Esophagus mucosa (tissue), 1 donor: ENCODE measurements at regions not wholly inside any gene's neighbourhood (a gene's known extent, or its start where the extent isn't known, plus 50 kb on each side); places are given as distances from the start of the nearest gene placed in this dataset.
"Not testable (repeated sequence)": the region's sequence is repeated elsewhere in the genome, so short reads cannot be mapped to it uniquely, and the experiment has no call there.

ENCODE experiments used
- ATAC-seq: fragments of 200-7000 bp; cut with Tn5 transposase; one replicate; pipeline ENCODE4 v1.9.1; 2020
- donor health status: DM: yes; HTN: yes; CAD: no.

DNA sequence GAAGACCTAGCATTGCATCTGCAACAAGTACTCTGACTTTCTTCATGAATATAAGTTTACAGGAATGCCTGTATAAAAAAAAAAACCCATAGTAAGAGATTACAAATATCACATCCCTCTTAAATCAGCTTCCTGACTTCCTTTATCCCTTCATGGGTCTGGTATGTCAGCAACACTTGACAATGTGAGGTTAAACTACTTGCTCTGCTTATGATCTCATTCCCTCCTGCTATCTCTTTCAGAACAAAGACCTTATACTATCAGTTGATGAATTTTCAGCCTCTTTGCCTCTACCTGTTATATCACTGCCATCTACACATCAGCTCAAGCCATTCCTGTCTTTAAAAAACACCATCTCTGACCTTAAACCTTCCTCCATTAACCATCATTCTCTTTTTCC lies 130.9 kb upstream of the SAMSN1 start:
- ATAC-seq, result no peak

DNA sequence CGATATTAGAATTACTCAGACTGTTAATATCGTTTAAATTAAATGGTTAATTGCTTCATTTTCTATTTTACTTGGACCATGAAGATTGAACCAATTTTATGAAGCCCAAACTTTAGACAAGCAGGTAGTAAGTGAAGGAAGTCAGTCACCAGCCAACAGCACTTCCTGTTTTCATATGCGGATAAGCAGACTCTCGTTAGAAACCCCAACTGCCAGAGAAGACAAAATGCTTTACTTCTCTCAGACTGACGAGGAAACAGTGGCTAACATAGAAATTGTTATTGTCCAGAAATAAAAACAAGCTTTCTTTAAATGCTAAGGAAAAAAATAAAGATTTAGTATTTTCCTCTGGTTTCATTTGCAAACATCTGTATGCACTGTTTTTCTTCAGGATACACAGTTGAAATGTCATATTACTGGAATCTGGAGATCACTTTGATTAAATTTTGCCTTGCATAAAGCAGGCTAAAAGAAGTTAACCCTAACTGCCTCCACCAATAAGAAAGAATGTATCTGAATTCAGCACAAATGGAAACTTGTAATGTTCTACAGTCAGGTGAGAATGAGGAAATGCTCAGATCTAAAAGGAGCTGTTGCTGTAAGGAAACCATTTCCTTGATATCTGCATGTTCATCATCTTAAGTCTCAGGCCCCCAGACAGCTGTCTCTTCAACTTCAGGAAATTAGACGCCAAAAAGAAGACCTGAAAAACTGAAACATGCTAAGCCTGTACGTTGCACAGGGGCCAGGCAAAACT lies 129.8 kb upstream of the SAMSN1 start:
- peak; percentile 35 for ATAC-seq

DNA sequence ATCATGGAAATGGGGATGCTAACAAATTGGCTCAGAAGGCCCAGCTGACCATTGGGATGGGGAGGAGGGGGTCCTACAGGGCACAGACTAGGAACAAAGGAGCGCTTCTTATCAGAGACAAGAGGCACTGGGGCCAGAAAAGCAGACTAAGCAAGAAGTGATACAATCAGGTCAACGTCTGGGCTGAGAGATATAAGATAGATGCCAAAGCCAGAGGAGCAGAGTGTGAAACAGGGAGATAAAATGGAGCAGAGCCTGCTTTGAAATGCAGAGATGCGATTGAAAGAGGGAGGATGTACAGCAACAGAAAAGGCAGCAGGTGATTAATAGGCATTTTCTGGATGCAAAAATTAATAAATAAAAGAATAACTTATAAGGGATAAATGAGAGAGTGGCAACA lies 127.5 kb upstream of the SAMSN1 start:
- ATAC-seq, result no peak

DNA sequence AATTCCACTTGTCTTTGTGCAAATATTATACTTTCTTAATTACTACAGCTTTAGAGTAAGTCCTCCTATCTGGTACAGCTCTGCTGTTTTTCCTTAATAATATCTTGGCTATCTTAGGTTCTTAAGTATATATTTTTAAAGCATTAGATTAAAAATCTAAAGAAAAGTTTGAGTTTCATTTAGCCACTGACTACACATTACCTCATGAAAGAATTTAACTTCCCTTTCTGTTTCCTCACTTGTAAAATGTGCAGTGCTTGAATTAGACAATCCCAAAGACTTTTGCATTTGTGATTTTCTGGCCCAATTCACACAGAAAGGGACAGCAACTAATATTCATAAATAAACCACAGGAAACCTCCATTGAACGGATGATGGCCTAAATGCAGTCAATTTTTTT lies 126.4 kb upstream of the SAMSN1 start:
- no peak for ATAC-seq

DNA sequence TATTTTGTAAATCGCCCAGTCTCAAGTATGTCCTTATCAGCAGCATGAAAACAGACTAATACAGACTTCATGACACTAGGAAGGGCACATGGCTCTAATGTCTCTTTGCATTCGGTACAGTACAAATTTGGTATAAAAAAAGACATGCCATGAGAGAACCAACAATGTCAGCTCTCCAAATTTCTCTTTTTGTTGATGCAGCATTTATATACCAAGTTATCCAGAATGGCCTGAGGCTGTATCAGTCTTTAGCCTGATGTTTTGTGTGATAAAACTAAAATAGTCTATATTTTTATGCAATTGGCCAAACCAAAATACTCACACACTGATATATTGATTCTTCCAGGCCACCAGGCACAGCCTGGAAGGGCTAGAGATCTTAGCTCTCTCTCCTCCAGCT lies 124.3 kb upstream of the SAMSN1 start:
- no peak for ATAC-seq

DNA sequence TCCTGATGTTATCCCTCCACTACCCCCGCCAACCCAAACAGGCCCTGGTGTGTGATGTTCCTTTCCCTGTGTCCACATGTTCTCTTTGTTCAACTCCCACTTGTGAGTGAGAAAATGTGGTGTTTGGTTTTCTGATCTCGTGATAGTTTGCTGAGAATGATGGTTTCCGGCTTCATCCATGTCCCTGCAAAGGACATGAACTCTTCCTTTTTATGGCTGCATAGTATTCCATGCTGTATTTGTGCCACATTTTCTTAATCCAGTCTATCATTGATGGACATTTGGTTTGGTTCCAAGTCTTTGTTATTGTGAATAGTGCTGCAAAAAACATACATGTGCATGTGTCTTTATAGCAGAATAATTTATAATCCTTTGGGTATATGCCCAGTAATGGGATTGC lies 123.0 kb upstream of the SAMSN1 start:
- not testable (repeated sequence) for ATAC-seq

DNA sequence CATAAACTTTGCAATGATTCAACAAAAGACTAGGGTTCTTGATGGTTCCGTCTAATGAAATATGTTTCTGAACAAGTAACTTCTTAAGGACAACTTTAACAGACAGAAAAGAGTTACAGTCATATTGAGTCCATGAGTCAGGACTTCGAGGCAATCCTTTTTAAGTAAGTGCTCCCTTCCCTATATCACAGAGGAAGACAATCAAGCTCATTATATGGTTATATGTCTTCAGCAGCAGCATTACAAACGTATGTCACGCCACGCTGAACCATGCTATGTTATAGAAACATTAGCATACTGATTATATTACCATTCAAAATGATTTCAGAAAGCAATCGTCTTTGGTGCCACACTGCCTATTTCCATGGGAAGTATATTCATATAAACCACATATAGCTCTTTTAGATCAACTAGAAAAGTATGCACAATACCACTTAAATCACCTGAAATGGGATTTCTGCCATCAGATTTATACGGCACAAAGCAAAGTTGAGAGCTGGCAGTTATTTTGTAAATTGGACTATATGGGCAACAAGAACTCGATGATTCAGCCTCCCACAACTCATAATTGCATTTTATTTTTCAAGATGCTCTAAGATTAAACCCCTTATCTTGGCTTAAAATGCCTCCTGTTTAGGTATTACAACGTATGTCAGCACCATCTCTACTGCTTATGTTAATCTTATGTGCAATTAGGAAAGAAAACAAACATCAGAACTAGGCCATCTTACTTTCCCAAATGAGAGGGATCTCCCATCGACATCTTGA lies 111.3 kb upstream of the SAMSN1 start:
- ATAC-seq, result no peak

DNA sequence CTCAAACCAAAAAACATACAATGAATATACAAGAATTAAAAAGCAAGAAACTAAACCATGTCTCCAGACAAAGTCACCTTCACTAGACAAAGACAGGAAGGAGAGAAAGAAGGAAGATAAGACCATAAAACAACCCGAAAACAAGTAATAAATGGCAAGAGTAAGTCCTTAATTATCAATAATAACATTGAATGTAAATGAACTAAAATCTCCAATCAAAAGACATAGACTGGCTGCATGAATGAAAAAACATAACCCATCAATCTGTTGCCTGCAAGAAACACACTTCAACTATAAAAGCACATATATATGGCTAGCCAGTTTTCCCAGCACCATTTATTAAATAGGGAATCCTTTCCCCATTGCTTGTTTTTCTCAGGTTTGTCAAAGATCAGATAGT lies 100.8 kb upstream of the SAMSN1 start:
- no peak for ATAC-seq

DNA sequence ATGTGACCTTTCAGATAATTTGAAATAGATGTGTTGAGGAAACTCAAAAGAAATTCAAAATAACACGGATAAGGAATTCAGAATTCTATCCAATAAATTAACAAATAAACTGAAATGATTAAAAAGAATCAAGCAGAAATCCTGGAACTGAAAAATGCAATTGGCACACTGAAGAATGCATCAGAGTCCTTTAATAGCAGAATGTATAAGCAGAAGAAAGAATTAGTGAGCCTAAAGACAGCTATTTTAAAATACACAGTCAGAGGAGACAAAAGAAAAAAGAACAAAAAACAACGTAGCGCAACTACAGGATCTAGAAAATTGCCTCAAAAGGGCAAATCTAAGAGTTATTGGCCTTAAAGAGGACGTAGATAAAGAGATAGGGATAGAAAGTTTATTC lies 99.6 kb upstream of the SAMSN1 start:
- ATAC-seq, result no peak

DNA sequence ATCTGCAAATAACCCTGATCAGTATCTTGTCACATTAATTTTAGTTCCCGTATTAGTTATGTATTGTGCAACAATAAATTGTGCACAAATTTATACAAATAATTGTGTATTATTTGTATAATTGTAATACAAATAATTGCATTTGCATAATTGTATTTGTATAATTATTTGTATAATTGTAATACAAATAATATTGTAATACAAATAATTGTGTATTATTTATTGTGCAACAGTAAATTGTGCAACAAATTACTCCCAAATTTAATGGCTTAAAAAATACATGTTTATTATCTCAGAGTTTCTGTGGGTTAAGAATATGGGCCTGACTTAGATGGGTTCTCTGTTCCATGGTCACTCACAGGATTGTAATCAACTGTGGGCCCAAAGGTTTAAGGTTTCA lies 86.2 kb upstream of the SAMSN1 start:
- ATAC-seq, result no peak

DNA sequence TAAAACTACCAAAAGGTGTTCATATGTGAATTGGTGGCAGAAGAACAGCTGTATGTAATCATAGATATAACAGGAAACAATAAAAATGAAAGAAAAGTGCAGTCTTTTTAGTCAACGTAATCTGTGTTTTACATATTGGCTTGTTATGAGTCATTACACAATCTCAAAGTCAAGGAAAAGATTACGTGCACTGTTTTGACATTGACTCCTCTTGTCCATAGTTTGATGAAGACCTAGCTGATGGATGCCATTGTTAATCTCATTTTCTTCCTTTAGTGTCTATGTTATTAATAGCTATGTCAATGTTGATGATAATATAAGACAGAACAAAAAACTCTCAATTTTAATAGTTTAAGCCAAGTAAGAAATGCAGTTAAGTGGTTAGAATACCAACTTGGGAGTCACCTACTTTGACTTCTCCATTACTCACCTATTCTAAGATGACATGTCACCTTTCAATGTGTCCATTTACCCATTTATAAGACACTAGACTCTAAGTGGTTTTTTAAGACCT lies 84.5 kb upstream of the SAMSN1 start:
- no peak for ATAC-seq

DNA sequence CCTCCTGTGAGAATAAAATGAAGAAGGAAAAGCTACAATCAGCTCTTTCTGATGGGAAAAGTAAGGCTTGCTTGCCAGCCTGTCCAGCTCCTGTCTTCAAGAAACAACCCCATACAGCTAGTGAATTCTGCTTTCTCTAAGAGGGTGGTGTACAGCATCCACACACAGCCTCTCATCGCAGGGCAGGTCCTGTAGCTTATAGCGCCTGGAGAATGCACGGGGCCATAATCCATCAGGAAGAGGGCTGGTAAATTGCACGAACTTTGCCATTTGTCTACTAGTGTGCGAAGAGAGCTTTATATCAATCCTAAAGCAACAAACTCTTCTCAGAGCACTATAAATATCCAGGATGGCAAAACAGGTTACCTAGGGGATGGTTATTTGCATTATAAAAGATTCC lies 83.3 kb upstream of the SAMSN1 start:
- ATAC-seq, result no peak

DNA sequence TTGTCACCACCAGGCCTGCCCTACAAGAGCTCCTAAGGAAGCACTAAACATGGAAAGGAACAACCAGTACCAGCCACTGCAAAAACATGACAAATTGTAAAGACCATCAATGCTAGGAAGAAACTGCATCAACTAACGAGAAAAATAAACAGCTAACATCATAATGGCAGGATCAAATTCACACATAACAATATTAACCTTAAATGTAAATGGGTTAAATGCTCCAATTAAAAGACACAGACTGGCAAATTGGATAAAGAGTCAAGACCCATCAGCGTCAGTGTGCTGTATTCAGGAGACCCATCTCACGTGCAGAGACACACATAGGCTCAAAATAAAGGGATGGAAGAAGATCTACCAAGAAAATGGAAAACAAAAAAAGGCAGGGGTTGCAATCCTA lies 77.0 kb upstream of the SAMSN1 start:
- not testable (repeated sequence) for ATAC-seq

DNA sequence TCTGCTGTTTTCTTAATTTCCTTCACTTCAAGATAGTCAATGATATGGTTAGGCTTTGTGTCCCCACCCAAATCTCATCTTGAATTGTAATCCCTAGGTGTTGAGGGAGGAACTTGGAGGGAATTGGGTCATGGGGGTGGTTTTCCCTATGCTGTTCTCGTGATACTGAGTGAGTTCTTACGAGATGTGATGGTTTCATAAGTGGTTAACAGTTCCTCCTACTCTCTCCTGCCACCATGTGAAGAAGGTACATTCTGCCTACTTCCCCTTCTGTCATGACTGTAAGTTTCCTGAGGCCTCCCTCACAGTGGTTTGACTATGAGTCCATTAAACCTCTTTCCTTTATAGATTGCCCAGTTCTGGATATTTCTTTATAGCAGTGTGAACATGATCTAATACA lies 74.0 kb upstream of the SAMSN1 start:
- ATAC-seq, result no peak

DNA sequence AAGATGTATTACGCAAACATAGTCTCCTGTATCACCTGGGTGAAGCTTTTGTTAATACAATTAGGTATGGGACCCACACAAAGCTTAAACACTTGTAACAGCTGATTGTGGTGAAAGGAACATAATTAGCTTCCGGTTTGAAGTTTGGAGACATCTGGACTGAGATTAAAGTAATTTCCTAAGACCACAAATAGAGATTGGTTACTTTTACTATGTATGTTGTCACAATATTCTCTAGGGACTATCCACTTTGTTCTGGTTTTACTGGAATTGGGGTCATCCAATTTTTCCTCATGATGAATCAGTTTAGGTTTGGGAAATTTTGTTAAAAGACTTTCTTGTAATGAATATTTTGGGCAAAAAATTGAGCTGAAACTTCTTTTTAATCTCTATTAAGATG lies 71.8 kb upstream of the SAMSN1 start:
- no peak for ATAC-seq

DNA sequence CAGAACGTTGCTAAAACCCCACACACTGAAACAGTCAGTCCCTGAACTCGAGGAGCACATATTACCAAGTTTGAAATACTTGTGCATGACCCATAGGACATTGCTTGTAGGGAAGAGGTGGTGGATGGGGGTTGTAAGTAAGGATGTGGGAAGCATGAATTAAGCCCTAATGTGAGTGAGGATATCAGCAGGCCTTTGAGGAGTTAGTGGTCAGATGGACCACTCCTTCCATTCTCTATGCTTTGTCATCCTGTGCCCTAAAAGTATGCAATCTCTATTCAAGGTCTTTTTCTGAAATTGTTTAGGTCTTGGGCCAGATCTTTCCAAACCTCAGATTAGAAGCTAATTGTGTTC lies 70.9 kb upstream of the SAMSN1 start:
- no peak for ATAC-seq

DNA sequence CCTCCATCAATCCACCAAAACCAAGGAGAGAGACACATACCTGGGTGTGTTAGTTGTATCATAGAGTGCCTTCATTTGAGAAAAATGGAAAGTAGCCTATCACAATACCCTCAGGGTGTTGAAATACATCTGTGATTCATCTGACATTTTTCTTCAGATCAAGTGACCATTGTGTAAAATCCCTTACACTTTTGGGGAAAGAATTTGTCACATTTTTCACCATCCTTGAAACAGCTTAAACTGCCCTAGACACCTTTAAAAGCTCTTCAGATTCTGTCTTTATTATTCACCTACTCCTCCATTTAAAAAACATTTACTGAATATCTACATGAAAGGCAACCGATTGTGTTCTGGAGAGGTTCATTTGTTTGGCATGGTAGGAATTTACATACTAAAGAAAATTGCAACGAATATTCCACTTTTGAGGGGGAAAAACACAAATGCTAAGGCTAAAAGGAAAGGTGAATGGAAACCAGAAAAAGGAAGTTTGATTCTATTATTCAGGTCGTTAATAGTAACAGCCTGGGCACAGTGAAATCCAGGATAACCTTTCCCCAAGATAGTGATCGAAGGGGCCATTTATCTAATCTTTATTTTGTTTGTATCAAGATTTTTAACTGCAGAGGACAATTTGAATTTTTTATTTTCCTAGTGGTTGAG lies 70.4 kb upstream of the SAMSN1 start:
- ATAC-seq, result no peak

DNA sequence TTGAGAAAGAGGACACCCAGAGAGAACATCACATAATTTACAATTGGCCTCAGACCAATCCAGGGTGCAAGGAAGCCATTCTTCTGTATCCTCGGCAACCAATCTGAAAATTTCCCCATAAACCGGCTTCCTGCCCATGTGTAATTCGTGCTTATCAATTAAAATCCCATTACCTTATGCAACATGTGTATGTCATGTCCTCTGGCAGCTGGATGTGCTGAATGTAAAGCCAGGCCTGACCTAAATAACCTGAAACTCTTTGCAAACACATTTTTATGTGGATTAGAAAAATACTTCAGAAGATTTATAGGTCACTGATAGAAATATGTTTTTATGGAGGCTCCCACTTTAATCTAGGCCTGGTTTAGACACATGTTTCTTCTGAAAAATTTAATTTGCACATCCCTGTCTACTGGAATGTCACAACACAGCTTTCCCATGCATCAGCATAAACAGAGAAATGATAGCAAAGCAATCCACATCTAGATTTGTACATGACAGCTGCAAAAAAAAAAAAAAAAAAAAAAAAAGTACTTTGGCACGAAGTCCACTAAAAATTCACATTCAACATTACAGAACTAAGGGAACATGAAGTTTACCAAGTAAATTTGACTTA lies 69.4 kb upstream of the SAMSN1 start:
- ATAC-seq, result no peak

DNA sequence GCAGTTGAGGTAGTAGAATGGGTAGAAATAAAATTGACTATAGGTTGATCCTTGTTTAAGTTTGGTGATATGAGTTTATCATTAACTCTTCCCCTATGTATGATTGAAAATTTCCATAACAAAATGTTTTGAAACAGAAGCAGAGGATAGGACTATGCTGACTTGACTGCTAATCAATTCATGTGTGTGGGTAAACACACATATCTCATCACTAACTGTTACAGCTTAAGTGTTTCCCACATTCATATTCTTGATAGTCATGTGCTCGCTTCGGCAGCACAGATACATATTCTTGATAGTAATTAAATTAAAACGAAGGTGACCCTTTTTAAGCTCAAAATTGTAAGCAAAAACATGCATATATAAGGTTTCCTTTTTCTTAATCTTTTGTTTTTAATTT lies 68.2 kb upstream of the SAMSN1 start:
- no peak for ATAC-seq

DNA sequence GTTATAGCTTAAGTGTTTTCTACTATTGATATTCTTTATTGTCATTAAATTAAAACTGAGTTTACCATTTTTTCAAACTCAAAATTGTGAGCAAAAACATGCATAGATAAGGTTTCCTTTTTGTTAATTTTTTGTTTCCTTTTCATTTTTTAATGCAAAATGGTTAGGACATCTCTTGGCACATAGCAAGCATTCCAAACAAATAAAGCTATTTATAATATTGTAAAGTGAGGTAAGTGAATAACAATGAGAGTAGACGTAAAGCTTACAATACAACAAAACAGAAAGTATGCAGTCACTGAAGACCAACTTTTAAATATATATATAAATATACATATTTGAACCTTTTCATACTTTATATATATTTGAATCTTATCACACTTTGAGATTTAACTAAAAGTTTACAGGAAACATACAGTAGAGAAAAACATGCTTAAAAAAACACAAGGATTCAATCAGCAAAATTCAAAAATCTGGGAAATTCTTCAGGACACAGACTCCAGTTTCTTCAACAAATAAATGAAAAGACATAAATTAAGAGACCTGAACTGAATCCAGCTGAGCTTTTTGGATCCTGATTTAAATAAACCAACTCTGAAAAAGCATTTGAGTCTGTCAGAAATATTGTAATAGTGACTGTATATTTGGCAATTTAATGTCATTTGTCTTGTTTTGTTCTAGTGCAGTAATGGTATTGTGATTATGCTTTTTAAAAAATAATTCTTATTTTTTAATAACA lies 67.5 kb upstream of the SAMSN1 start:
- no peak for ATAC-seq

DNA sequence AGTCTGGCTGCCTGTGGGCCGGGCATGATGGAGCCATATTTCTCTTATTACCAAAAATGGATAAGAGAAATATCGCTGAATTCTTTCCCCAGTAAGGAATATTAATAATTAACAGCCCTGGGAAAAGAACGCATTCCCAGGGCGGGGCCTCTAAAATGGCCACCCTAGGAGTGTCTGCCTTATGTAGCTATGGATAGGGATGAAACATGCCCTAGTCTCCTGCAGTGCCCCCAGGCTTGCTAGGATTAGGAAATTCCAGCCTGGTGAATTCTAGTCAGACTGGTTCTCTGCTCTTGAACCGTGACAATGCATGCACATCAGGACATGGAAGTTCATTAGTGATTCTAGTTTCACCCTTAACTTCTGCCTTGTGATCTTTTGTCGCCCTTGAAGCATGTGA lies 64.0 kb upstream of the SAMSN1 start:
- ATAC-seq, result not testable (repeated sequence)

DNA sequence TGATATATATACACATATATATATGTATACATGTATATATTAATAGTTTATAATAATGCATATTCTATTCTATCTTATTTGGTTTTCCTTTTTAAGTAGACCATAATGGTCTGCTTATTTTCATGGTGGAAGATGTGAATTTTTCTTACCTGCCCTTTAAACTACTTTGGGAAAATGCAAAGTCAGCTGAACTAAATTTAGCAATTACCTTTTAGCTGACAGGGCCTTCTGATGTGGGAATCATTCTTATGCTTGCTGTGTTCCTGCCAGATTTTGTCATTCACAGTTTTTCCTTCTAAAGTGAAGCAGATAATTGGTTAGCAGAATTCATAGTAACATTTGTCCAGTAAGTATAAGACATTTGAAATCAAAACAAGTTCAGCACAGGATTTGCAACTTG lies 63.2 kb upstream of the SAMSN1 start:
- ATAC-seq, result no peak

DNA sequence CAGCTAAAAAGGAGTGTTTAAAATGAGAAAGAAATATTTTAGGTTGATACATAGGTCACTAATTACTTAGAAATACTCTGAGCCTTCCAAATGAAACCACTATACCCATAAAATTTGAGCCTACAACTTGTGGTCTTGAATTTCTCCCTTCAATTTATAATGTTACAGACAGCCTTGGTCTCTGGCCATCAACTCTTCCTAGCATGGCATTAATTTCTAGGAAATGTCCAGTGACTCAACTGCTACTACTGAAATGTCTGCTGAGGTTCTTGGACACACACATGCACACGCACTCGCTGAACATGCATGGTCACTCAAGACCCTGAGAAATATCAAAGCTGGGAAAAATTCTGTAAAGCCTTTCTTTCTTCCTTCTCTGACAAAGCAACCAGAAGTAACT lies 61.1 kb upstream of the SAMSN1 start:
- no peak for ATAC-seq
